GM12891 (cell line): ENCODE measurements at regions not wholly inside any gene's neighbourhood (a gene's known extent, or its start where the extent isn't known, plus 50 kb on each side); places are given as distances from the start of the nearest gene placed in this dataset.
"Not testable (repeated sequence)": the region's sequence is repeated elsewhere in the genome, so short reads cannot be mapped to it uniquely, and the experiment has no call there.

Experiments
- DNase-seq: peaks from one replicate; pipeline ENCODE4 v3.0.0; 2011; ENCODE audit warnings: low spot score; ENCODE audit not compliant: insufficient read length
- FAIRE-seq: peaks from 2 replicates; lab custom pipeline; 2011; peaks lifted over from hg19 to GRCh38; lab: Jason Lieb, UNC
- PAX5 ChIP-seq: IDR thresholded peaks from 2 replicates; pipeline ENCODE4 v1.6.1; 2011; ENCODE audit warnings: low read length, moderate library complexity, mild to moderate bottlenecking; ENCODE audit not compliant: insufficient read depth, severe bottlenecking
- POLR2A ChIP-seq: IDR thresholded peaks from 2 replicates; pipeline ENCODE4 v1.6.1; 2011; ENCODE audit warnings: low read depth, low read length, control low read depth
- POLR2AphosphoS5 ChIP-seq: IDR thresholded peaks from 2 replicates; pipeline ENCODE4 v1.6.1; 2011; ENCODE audit warnings: low read depth, low read length, control low read depth
- POU2F2 ChIP-seq: IDR thresholded peaks from 2 replicates; pipeline ENCODE4 v1.6.1; 2011; ENCODE audit warnings: low read depth, mild to moderate bottlenecking, control low read depth, low read length, moderate library complexity
- SPI1 ChIP-seq: IDR thresholded peaks from 2 replicates; pipeline ENCODE4 v1.6.1; 2011; ENCODE audit warnings: low read depth, low read length, control low read depth
- TAF1 ChIP-seq: IDR thresholded peaks from 2 replicates; pipeline ENCODE4 v1.6.1; 2011; ENCODE audit warnings: low read depth, low read length, control low read depth

- TF ChIP-seq SPI1 (no peak), PAX5 (no peak), POLR2A (no peak), TAF1 (no peak)
- no peak for FAIRE-seq
- no peak for DNase-seq
These were observed 233.7 kb upstream of the NFIA start for GRCh38 chr1:60848583-60849188.

- FAIRE-seq (no peak), DNase-seq (no peak)
- TF ChIP-seq POLR2AphosphoS5 (no peak), POU2F2 (no peak), PAX5 (no peak), POLR2A (no peak), SPI1 (no peak), TAF1 (no peak)
These were observed 234.3 kb upstream of the NFIA start for GRCh38 chr1:60847855-60848582.

- FAIRE-seq: no peak
- TF ChIP-seq SPI1 (no peak), PAX5 (no peak), POLR2AphosphoS5 (no peak), POU2F2 (no peak), POLR2A (no peak), TAF1 (no peak)
- DNase-seq: no peak
These were observed 235.0 kb upstream of the NFIA start for GRCh38 chr1:60847391-60847790.

GRCh38 chr1:60845659-60846058 lies 236.7 kb upstream of the NFIA start:
- not testable (repeated sequence) for FAIRE-seq, DNase-seq

- DNase-seq: no peak
- TF ChIP-seq POLR2A (no peak), TAF1 (no peak), POU2F2 (no peak), POLR2AphosphoS5 (no peak), PAX5 (no peak), SPI1 (no peak)
- no peak for FAIRE-seq
These were observed 240.1 kb upstream of the NFIA start for GRCh38 chr1:60842304-60842703.

- TF ChIP-seq PAX5: no peak
- no peak for TF ChIP-seq POLR2A
- no peak for TF ChIP-seq TAF1
- TF ChIP-seq POLR2AphosphoS5: no peak
- no peak for TF ChIP-seq POU2F2
- TF ChIP-seq SPI1: no peak
- DNase-seq: no peak
- FAIRE-seq: no peak
These were observed 241.0 kb upstream of the NFIA start for GRCh38 chr1:60841116-60842046.

GRCh38 chr1:60840476-60840875 lies 241.9 kb upstream of the NFIA start:
- not testable (repeated sequence) for FAIRE-seq, DNase-seq

GRCh38 chr1:60835649-60836048 lies 246.7 kb upstream of the NFIA start:
- FAIRE-seq (no peak), DNase-seq (no peak)
- TF ChIP-seq POU2F2: no peak
- no peak for TF ChIP-seq POLR2A
- TF ChIP-seq PAX5: no peak
- no peak for TF ChIP-seq POLR2AphosphoS5
- TF ChIP-seq TAF1: no peak
- no peak for TF ChIP-seq SPI1

- no peak for TF ChIP-seq SPI1
- TF ChIP-seq TAF1: no peak
- TF ChIP-seq POLR2AphosphoS5: no peak
- no peak for TF ChIP-seq POU2F2
- no peak for TF ChIP-seq PAX5
- no peak for TF ChIP-seq POLR2A
- FAIRE-seq: no peak
These were observed 249.2 kb upstream of the NFIA start for GRCh38 chr1:60833173-60833572.

GRCh38 chr1:60832367-60832766 lies 250.0 kb upstream of the NFIA start:
- TF ChIP-seq POU2F2 (no peak), POLR2A (no peak), SPI1 (no peak), PAX5 (no peak), TAF1 (no peak), POLR2AphosphoS5 (no peak)

More at GRCh38 chr1:60833173-60833572, 249.2 kb upstream of the NFIA start:
- no peak for DNase-seq

More at GRCh38 chr1:60832367-60832766, 250.0 kb upstream of the NFIA start:
- DNase-seq: no peak
- no peak for FAIRE-seq
